ENCODE measurements at regions not wholly inside any gene's neighbourhood (a gene's known extent, or its start where the extent isn't known, plus 50 kb on each side); places are given as distances from the start of the nearest gene placed in this dataset.

GRCh38 chr14:39491134-39491571 lies 58.9 kb upstream of the FBXO33 start:
- peak; percentile 68 for TF ChIP-seq CTCF (conservative IDR thresholded peaks at IDR 0.05)
- no peak for TF ChIP-seq ZFX (IDR thresholded peaks at IDR 0.05)
- no peak overlapping the region for H3K27ac ChIP-seq

GRCh38 chr14:39488600-39488999 lies 56.4 kb upstream of the FBXO33 start:
- TF ChIP-seq CTCF (conservative IDR thresholded peaks at IDR 0.05), result no peak
- no peak overlapping the region for H3K27ac ChIP-seq

- TF ChIP-seq ZFX (IDR thresholded peaks at IDR 0.05) (no peak), CTCF (conservative IDR thresholded peaks at IDR 0.05) (no peak)
- no peak overlapping the region for H3K27ac ChIP-seq
These were observed 51.4 kb upstream of the FBXO33 start for GRCh38 chr14:39483682-39484081.

Data from C4-2B (cell line).